Neural cell (in vitro differentiated cells): ENCODE measurements at regions not wholly inside any gene's neighbourhood (a gene's known extent, or its start where the extent isn't known, plus 50 kb on each side); places are given as distances from the start of the nearest gene placed in this dataset.

ENCODE experiments used
- H2AFZ ChIP-seq: fragments of 200-600, 300-800 bp; sonication (generic), shearing (Covaris generic); 2 replicates; pipeline ENCODE4 v1.6.0; 2014; ENCODE audit warnings: low read depth, mild to moderate bottlenecking, antibody characterized with exemption, low read length, moderate library complexity
- H3F3A ChIP-seq: fragments of 200-600 bp; shearing (Covaris generic); 2 replicates; pipeline ENCODE4 v1.6.1; 2016; ENCODE audit warnings: mild to moderate bottlenecking, moderate library complexity, mixed read lengths, antibody characterized with exemption, low read length; ENCODE audit not compliant: insufficient read depth, poor library complexity, severe bottlenecking
- H3K27ac ChIP-seq: fragments of 200-600, 300-800 bp; sonication (generic), shearing (Covaris generic); 2 replicates; pipeline ENCODE4 v1.5.1; 2014; ENCODE audit warnings: mild to moderate bottlenecking, low read length, moderate library complexity
- H3K27me3 ChIP-seq: fragments of 300-800, 200-600 bp; sonication (generic), shearing (Covaris generic); 2 replicates; pipeline ENCODE4 v1.6.0; 2014; ENCODE audit warnings: mild to moderate bottlenecking, low read depth, low read length, moderate library complexity; ENCODE audit not compliant: insufficient read depth
- H3K36me3 ChIP-seq: fragments of 300-800, 200-600 bp; sonication (generic), shearing (Covaris generic); 2 replicates; pipeline ENCODE4 v1.5.1; 2014; ENCODE audit warnings: mild to moderate bottlenecking, antibody characterized with exemption, low read length, moderate library complexity; ENCODE audit not compliant: insufficient read depth
- H3K4me2 ChIP-seq: fragments of 300-800, 200-600 bp; sonication (generic), shearing (Covaris generic); 2 replicates; pipeline ENCODE4 v1.6.0; 2014; ENCODE audit warnings: mild to moderate bottlenecking, low read length
- H3K4me3 ChIP-seq: fragments of 300-800, 200-600 bp; sonication (generic), shearing (Covaris generic); 2 replicates; pipeline ENCODE4 v1.5.1; 2014; ENCODE audit warnings: mild to moderate bottlenecking, low read length, moderate library complexity
- H3K79me2 ChIP-seq: fragments of 200-600 bp; shearing (Covaris generic); replicated peaks from 2 replicates; pipeline ENCODE4 v1.6.0; 2014; ENCODE audit warnings: mild to moderate bottlenecking, low read length, moderate library complexity; ENCODE audit not compliant: insufficient read depth
- H3K9ac ChIP-seq: fragments of 300-800, 200-600 bp; sonication (generic), shearing (Covaris generic); 2 replicates; pipeline ENCODE4 v1.6.1; 2016; ENCODE audit warnings: mild to moderate bottlenecking, low read length, mixed read lengths
- H3K9me2 ChIP-seq: fragments of 200-600 bp; shearing (Covaris generic); 2 replicates; pipeline ENCODE4 v1.6.1; 2016; ENCODE audit warnings: mild to moderate bottlenecking, low read length, mixed read lengths; ENCODE audit not compliant: insufficient read depth
- H3K9me3 ChIP-seq: fragments of 200-600, 300-800 bp; sonication (generic), shearing (Covaris generic); 2 replicates; pipeline ENCODE4 v1.6.1; 2016; ENCODE audit warnings: mild to moderate bottlenecking, mixed run types, low read length, moderate library complexity, mixed read lengths
- H4K20me1 ChIP-seq: fragments of 200-600 bp; shearing (Covaris generic); 2 replicates; pipeline ENCODE4 v1.6.1; 2016; ENCODE audit warnings: mild to moderate bottlenecking, mixed run types; ENCODE audit not compliant: insufficient read depth
- EP300 ChIP-seq: fragments of 450-650 bp; conservative IDR thresholded peaks from 2 replicates; pipeline ENCODE4 v1.6.1; 2014; ENCODE audit warnings: antibody characterized with exemption, mild to moderate bottlenecking, moderate library complexity; ENCODE audit not compliant: poor library complexity, severe bottlenecking
- EZH2 ChIP-seq: fragments of 200-600, 300-800 bp; shearing (Covaris generic), sonication (generic); IDR thresholded peaks from 2 replicates; pipeline ENCODE4 v1.6.1; 2014; ENCODE audit warnings: antibody characterized with exemption, low read length, borderline replicate concordance, mild to moderate bottlenecking; ENCODE audit not compliant: insufficient read depth, poor library complexity, severe bottlenecking
- MXI1 ChIP-seq: fragments of 450-650 bp; conservative IDR thresholded peaks from 2 replicates; pipeline ENCODE4 v1.6.1; 2014; ENCODE audit warnings: antibody characterized with exemption, mild to moderate bottlenecking; ENCODE audit not compliant: poor library complexity, severe bottlenecking
- POLR2AphosphoS5 ChIP-seq: IDR thresholded peaks from 2 replicates; pipeline ENCODE4 v1.6.1; 2012
- RAD21 ChIP-seq: fragments of 450-650 bp; conservative IDR thresholded peaks from 2 replicates; pipeline ENCODE4 v1.6.1; 2014; ENCODE audit warnings: antibody characterized with exemption, mild to moderate bottlenecking, moderate library complexity
- SMC3 ChIP-seq: fragments of 450-650 bp; conservative IDR thresholded peaks from 2 replicates; pipeline ENCODE4 v1.6.1; 2014; ENCODE audit warnings: antibody characterized with exemption, mild to moderate bottlenecking, moderate library complexity; ENCODE audit not compliant: poor library complexity
- TAF1 ChIP-seq: IDR thresholded peaks from 2 replicates; pipeline ENCODE4 v1.6.1; 2012; ENCODE audit warnings: low read depth
- TF ChIP-seq, protein P1 (sequence below): fragments of 450-650 bp; IDR thresholded peaks from 2 replicates; pipeline ENCODE4 v1.5.1; 2014; ENCODE audit warnings: antibody characterized with exemption, mild to moderate bottlenecking, moderate library complexity; ENCODE audit not compliant: poor library complexity, severe bottlenecking
- TF ChIP-seq, protein P2 (sequence below): IDR thresholded peaks from 2 replicates; pipeline ENCODE4 v1.6.1; 2012; ENCODE audit warnings: borderline replicate concordance

DNA sequence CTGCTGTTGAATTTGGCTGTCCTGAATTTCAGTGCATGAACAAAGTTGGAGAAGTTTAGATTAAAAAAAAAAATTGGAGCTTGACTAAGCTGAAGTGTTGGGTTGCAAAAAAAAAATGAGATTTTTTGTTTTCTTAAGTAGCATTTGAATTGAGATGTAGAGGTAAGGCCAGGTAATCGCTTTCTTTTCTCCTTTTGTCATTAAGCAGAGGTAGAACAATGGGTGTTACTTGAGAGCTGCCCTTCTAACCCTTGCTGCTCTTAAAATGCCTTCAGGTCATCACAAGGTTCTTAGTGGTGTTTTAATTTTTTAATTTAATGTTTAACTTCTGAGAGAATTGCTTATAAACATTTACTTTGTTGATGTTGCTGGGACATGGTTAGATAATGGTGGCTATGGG, 84.1 kb upstream of the PRDM1 start:
- H3K27me3 ChIP-seq = peaks cover 40% of the 10 kb centered on the region
- TF ChIP-seq, protein P1, sequence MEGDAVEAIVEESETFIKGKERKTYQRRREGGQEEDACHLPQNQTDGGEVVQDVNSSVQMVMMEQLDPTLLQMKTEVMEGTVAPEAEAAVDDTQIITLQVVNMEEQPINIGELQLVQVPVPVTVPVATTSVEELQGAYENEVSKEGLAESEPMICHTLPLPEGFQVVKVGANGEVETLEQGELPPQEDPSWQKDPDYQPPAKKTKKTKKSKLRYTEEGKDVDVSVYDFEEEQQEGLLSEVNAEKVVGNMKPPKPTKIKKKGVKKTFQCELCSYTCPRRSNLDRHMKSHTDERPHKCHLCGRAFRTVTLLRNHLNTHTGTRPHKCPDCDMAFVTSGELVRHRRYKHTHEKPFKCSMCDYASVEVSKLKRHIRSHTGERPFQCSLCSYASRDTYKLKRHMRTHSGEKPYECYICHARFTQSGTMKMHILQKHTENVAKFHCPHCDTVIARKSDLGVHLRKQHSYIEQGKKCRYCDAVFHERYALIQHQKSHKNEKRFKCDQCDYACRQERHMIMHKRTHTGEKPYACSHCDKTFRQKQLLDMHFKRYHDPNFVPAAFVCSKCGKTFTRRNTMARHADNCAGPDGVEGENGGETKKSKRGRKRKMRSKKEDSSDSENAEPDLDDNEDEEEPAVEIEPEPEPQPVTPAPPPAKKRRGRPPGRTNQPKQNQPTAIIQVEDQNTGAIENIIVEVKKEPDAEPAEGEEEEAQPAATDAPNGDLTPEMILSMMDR = no peak
- no peak for TF ChIP-seq POLR2AphosphoS5
- TF ChIP-seq TAF1 = no peak
- TF ChIP-seq, protein P2, sequence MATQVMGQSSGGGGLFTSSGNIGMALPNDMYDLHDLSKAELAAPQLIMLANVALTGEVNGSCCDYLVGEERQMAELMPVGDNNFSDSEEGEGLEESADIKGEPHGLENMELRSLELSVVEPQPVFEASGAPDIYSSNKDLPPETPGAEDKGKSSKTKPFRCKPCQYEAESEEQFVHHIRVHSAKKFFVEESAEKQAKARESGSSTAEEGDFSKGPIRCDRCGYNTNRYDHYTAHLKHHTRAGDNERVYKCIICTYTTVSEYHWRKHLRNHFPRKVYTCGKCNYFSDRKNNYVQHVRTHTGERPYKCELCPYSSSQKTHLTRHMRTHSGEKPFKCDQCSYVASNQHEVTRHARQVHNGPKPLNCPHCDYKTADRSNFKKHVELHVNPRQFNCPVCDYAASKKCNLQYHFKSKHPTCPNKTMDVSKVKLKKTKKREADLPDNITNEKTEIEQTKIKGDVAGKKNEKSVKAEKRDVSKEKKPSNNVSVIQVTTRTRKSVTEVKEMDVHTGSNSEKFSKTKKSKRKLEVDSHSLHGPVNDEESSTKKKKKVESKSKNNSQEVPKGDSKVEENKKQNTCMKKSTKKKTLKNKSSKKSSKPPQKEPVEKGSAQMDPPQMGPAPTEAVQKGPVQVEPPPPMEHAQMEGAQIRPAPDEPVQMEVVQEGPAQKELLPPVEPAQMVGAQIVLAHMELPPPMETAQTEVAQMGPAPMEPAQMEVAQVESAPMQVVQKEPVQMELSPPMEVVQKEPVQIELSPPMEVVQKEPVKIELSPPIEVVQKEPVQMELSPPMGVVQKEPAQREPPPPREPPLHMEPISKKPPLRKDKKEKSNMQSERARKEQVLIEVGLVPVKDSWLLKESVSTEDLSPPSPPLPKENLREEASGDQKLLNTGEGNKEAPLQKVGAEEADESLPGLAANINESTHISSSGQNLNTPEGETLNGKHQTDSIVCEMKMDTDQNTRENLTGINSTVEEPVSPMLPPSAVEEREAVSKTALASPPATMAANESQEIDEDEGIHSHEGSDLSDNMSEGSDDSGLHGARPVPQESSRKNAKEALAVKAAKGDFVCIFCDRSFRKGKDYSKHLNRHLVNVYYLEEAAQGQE = no peak
- no peak for TF ChIP-seq SMC3
- TF ChIP-seq EZH2 = no peak
- no peak for TF ChIP-seq RAD21
- no peak for TF ChIP-seq EP300
- no peak for TF ChIP-seq MXI1
- no peaks in the 10 kb centered on the region for H4K20me1 ChIP-seq
- H3K4me2 ChIP-seq = no peak overlapping the region
- no peaks in the 10 kb centered on the region for H3K9me2 ChIP-seq
- no peaks in the 10 kb centered on the region for H3K79me2 ChIP-seq
- no peaks in the 10 kb centered on the region for H3F3A ChIP-seq
- H3K4me3 ChIP-seq = no peak overlapping the region
- H3K9ac ChIP-seq = no peak overlapping the region
- H3K27ac ChIP-seq = no peak overlapping the region
- no peaks in the 10 kb centered on the region for H3K36me3 ChIP-seq
- no peak overlapping the region for H2AFZ ChIP-seq
- no peaks in the 10 kb centered on the region for H3K9me3 ChIP-seq

DNA sequence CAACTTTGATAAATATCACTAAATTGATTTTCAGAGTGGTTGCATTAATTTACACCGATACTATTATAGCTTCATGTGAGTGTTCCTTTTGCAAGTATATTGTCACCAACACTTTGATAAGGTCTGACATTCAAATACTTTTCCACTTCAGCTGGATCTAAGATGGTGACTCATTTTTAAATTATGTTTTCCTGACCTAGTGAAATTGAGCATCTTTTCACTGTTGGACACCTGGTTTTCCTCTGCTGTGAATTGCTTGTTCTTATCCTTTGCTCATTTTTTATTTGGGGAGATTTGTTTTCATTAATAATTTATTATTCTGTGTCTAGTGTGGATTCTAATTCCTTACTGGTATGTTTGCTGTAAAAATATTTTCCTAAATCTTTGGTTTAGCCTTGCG, 85.2 kb upstream of the PRDM1 start:
- H3K4me2 ChIP-seq = no peak overlapping the region
- H3K9ac ChIP-seq = no peak overlapping the region
- no peak for TF ChIP-seq SMC3
- no peak for TF ChIP-seq POLR2AphosphoS5
- TF ChIP-seq, protein P1 = no peak
- TF ChIP-seq RAD21 = no peak
- TF ChIP-seq, protein P2 = no peak
- no peak for TF ChIP-seq EP300
- no peak for TF ChIP-seq MXI1
- no peaks in the 10 kb centered on the region for H3K9me2 ChIP-seq
- no peaks in the 10 kb centered on the region for H3F3A ChIP-seq
- no peak overlapping the region for H2AFZ ChIP-seq
- H3K79me2 ChIP-seq = no peaks in the 10 kb centered on the region
- H3K27me3 ChIP-seq = peaks cover 42% of the 10 kb centered on the region
- H3K4me3 ChIP-seq = no peak overlapping the region
- H3K36me3 ChIP-seq = no peaks in the 10 kb centered on the region
- H4K20me1 ChIP-seq = no peaks in the 10 kb centered on the region
- H3K9me3 ChIP-seq = no peaks in the 10 kb centered on the region
- H3K27ac ChIP-seq = no peak overlapping the region
